Activated CD4-positive, alpha-beta T cell treated with anti-CD3 and anti-CD28 coated beads, Interleukin-2, amount 50 U/mL, for 48 hours (primary cell): ENCODE measurements at regions not wholly inside any gene's neighbourhood (a gene's known extent, or its start where the extent isn't known, plus 50 kb on each side); places are given as distances from the start of the nearest gene placed in this dataset.
"Not testable (repeated sequence)": the region's sequence is repeated elsewhere in the genome, so short reads cannot be mapped to it uniquely, and the experiment has no call there.

Source experiments
- DNase-seq, 2 experiments: peaks; one replicate each; pipeline ENCODE4 v3.0.0-alpha.2; 2020

DNA sequence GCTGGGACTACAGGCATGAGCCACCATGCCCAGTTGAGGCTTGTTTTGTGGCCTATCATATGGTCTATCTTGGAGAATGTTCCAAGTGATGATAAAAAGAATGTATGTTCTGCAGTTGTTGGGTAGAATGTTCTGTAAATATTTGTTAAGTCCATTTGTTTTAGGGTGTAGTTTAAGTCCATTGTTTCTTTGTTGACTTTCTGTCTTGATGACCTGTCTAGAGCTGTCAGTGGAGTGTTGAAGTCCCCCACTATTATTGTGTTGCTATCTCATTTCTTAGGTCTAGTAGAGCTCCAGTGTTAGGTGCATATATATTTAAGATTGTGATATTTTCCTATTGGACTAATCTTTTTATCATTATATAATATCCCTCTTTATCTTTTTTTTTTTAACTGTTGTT is 284.3 kb upstream of the EXOC2 start:
- not testable (repeated sequence) for DNase-seq

- DNase-seq = no peak
These were observed 279.2 kb upstream of the EXOC2 start for GRCh38 chr6:971981-972640.

DNA sequence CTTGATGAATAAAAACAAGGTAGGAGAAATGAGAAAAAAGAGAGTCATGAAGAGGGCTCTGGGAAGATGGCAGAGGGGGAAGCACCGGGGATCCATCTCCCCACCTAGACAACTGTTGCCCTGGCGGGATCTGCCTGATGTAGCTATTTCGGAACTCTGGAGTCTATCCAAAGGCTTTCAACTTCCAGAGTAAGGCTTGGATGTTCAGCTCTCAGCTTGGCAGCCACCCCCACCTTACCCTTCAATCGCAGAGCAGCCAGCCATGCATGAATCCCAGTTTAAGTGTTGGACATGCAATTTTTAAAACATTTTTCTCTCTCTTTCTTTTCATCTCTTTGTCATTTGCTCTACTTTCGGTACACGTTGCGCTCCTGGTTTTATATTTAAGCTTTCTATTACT is 275.9 kb upstream of the EXOC2 start:
- DNase-seq = no peak

- no peak for DNase-seq
These were observed 274.8 kb upstream of the EXOC2 start for GRCh38 chr6:967701-968100.

- no peak for DNase-seq
These were observed 272.4 kb upstream of the EXOC2 start for GRCh38 chr6:965343-965742.

DNA sequence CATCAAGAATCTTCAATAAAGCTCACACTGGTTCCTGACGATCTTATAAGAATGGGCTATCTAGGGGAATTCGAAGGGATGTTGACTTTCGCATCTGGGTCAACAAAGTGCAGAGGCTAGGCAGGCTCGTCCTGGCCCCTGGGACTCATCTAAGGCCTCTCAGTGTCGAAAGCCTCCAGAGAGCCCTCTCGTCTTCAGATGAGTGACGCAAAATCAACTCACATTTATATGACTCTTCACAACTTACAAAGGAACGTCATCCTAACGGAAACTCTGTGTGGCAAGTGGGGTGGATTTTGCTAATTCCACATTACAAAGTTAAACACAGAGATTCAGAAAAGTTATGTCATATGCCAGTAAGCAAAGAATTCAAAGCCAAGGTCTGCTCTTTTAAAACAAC is 270.5 kb upstream of the EXOC2 start:
- no peak for DNase-seq

DNA sequence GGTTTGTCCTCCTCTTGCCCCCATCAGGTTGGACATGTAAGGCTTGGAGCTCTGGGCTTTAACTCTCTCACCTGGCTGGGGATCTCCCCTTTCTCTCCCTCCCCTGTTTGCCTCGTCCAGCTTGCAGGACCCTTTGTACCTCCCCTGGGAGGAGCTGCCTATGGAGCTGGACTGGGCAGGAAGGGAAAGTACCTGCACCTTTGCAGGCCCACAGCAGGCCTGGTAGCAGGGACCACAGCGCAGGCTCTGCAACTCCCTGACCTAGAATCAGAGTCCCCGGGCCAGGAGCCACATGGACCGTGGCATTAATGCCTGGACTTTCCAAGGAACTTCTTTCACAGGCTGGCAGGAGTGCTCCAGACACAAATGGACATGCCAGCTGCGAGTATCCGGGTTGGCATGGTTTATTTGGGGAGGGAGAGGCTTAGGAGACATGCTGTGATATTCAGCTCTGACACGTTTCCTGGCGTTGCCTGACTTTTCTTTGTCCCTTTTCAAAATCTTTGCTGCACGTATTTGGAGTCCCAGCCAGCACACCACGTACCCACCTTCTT is 268.5 kb upstream of the EXOC2 start:
- no peak for DNase-seq

DNA sequence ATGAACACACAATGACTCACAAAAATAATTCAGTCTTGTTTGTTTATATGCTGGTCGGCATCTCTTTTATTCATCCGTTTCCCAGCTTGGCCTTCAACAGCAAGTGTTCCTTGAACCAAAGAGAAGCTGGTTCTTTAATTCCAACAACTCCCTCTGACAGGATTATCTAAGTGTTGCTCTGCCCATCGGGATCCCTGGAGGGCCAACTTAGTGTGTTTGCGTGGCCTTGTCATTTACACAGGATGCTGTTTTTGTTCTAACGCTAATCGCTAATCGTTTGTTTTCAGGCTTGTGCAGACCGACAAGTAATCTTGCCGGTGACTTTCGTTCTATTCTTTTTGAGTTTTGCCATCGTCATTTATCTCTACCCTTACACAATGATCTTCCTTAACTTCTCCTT is 267.4 kb upstream of the EXOC2 start:
- DNase-seq = no peak

- DNase-seq = no peak
These were observed 265.5 kb upstream of the EXOC2 start for GRCh38 chr6:958488-958887.

GRCh38 chr6:951399-952181 is 258.7 kb upstream of the EXOC2 start:
- no peak for DNase-seq

- no peak for DNase-seq
These were observed 254.4 kb upstream of the EXOC2 start for GRCh38 chr6:947235-947934.

DNA sequence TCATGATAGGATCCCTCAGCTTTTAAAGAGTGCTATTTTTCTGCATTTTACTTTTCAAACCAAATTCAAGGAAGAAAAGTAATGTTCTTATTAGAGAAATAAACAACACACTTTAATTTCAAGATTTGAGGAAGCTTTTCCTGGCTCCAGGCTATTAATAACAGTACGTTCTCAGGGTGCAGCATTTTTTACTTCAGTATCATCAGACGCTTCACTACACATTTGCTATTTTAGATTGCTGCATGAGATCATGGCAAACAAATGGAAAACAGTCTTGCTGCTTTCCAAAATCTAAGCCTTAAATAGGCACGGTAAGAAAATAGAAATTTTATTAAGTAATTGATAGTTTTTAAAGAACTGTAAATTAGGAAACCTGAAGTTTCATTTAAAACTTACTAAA is 253.6 kb upstream of the EXOC2 start:
- no peak for DNase-seq

GRCh38 chr6:939526-940252 is 246.8 kb upstream of the EXOC2 start:
- no peak for DNase-seq

DNA sequence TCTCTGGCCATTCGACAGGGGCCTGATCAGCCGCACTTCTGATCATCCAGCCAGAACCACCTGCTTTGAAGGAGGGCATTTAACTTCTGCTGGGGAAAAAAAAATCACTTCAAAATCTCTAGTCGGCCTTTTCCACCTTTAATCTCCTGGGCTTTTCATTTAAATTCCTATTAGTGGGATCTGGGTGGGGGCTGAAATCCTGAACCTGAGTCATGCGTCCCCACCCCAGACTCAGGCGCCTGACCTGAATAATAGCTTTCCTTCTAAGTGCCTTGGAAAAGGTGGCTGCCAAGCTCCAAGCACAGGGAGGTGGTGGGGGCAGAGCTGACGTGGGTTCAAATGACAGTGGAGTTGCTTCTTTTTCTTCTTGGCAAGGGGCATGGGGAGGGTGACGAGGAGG is 246.0 kb upstream of the EXOC2 start:
- DNase-seq = no peak

DNA sequence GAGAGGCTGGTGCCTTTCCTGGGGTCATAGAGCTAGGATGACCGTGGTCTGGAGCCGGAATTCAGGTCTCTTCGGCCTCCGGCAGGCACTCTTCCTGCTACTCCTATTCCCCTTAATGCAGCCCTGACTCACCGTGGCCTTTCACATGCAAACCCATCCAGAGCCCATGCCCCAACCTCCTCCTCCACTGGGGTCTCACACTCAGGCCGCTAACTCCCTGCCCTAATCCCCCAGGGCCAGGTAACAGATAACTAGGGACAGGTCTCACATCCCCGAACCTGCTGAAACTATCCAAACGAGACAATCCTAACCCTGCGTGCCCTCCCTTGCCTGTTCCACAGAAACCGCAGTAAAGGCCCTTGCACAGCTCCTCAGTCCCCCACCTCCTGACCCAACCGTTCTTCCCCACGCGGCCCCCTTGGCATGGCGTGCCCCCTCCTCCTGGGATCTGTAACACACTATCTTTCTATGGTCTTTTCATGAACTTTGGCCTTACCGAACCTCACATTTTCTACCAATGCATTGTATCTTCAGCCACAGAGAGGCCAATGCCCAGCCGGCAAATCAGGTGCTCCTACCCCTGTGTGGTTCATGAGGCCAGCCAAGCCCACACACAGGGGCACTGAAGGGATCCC is 245.4 kb upstream of the EXOC2 start:
- no peak for DNase-seq

DNA sequence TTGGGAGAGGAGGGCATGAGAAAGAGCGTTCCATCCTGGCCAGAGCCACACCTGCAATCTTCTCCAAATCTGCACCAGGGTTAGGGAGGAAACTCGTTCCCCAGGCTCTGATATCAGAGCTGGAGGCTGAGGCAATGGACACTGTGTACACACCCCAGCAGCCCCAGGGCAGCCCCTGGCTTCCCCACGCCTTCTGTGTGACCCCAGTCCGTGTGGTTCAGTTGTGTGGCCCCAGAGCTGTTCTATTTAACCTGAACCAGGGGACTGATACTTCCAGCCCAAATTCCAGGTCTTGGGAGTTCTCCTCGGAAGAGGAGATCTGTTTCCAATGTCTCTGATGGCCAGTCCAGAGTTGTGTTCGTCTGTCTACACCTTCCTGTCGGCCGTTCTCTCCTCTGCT is 242.6 kb upstream of the EXOC2 start:
- DNase-seq = no peak

GRCh38 chr6:934686-935085 is 241.7 kb upstream of the EXOC2 start:
- DNase-seq = no peak

- DNase-seq = not testable (repeated sequence)
These were observed 239.0 kb upstream of the EXOC2 start for GRCh38 chr6:931919-932318.

DNA sequence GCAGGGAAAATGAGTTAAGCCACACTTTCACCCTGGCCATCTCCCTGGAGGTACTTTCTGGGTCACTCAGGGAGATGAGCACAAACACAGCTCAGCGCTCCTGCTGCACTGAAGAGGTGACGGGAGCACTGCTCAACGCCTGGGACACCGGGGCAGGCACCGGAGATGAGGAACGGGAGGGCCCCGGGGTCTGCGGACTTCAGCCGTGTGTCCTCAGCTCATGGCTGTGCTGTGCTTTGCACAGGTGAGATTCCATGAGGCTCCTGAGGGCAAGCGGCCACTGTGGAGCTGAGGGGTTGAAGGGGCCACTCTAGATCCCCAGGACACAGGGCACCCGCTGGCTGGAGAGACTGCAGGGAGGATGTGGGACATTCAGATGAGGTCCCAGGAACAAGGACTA is 234.2 kb upstream of the EXOC2 start:
- no peak for DNase-seq

- no peak for DNase-seq
These were observed 232.8 kb upstream of the EXOC2 start for GRCh38 chr6:925656-926213.

DNA sequence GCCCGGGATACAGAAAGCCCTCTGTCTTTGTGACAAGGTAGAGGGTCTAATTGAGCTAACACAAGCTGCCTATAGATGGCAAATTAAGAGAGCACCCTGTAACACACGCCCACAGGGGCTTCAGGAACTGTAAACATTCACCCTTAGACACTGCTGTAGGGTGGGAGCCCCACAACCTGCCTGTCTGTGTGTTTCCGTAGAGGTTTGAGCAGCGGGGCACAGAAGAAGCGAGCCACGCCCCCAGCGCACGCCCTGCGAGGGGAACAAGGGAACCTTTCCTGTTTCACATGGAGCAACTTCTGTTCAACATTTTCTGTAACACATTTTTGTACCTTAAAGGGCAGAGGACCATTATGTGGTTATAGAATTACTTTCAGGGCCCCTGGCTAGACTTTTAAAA is 231.7 kb upstream of the EXOC2 start:
- DNase-seq = no peak

- DNase-seq = no peak
These were observed 228.5 kb upstream of the EXOC2 start for GRCh38 chr6:921400-921799.
